Chondrocyte (in vitro differentiated cells): ENCODE measurements at regions not wholly inside any gene's neighbourhood (a gene's known extent, or its start where the extent isn't known, plus 50 kb on each side); places are given as distances from the start of the nearest gene placed in this dataset.
"Not testable (repeated sequence)": the region's sequence is repeated elsewhere in the genome, so short reads cannot be mapped to it uniquely, and the experiment has no call there.

Experiments
- DNase-seq: peaks from one replicate; pipeline ENCODE4 v3.0.0; 2021; ENCODE audit warnings: mixed read lengths, low spot score
- H3K27ac Mint-ChIP-seq: one replicate; pipeline ENCODE4 v1.8.0; 2021; ENCODE audit warnings: mild to moderate bottlenecking, moderate library complexity, mixed read lengths; ENCODE audit not compliant: unreplicated experiment
- H3K27me3 Mint-ChIP-seq: 2 replicates; pipeline ENCODE4 v1.8.0; 2021; ENCODE audit warnings: low read depth, mixed read lengths
- H3K36me3 Mint-ChIP-seq: 2 replicates; pipeline ENCODE4 v1.8.0; 2021; ENCODE audit warnings: low read depth, mixed read lengths
- H3K4me1 Mint-ChIP-seq: 2 replicates; pipeline ENCODE4 v1.8.0; 2021; ENCODE audit warnings: low read depth, mild to moderate bottlenecking, mixed read lengths
- H3K4me3 Mint-ChIP-seq: one replicate; pipeline ENCODE4 v1.8.0; 2021; ENCODE audit warnings: mild to moderate bottlenecking, moderate library complexity, mixed read lengths; ENCODE audit not compliant: unreplicated experiment
- H3K9me3 Mint-ChIP-seq: 2 replicates; pipeline ENCODE4 v1.8.0; 2021; ENCODE audit warnings: low read depth, mixed read lengths
- CTCF ChIP-seq: fragments of 200-600 bp; sonication (generic); IDR thresholded peaks from 2 replicates; pipeline ENCODE4 v1.5.0; 2021; ENCODE audit warnings: antibody characterized with exemption, mild to moderate bottlenecking, moderate library complexity

DNA sequence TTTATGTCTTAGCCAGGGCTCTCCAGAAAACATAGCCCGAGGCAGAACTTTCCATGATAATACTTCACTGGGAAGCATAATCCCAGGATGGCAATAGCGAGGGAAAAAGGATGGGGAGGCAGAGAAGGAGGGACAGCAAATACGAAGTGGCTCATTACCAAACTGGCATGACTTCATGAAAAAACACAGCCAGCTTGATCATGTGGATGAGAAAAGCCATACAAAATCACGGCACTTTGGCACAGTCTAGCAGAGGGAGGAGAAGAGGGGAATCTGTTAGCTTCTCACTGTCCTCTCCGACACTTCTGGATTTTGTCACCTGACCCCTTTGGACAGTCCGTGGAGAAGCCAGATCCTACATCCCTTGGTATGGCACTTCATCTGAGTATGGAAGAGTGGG is 212.5 kb upstream of the GRIK2 start:
- Mint-ChIP-seq H3K27me3 (no peaks in the 10 kb centered on the region), H3K9me3 (no peaks in the 10 kb centered on the region), H3K36me3 (no peaks in the 10 kb centered on the region), H3K4me3 (no peak overlapping the region), H3K4me1 (peaks cover 4% of the 10 kb centered on the region), H3K27ac (no peak overlapping the region)
- no peak for TF ChIP-seq CTCF
- DNase-seq: no peak

- H3K4me3 Mint-ChIP-seq, H3K27ac Mint-ChIP-seq, H3K27me3 Mint-ChIP-seq, H3K4me1 Mint-ChIP-seq, DNase-seq: not testable (repeated sequence)
- peaks cover 12% of the 10 kb centered on the region for H3K36me3 Mint-ChIP-seq
- H3K9me3 Mint-ChIP-seq: peaks cover 18% of the 10 kb centered on the region
These were observed 205.2 kb upstream of the GRIK2 start for GRCh38 chr6:101188285-101188798.

- peaks cover 3% of the 10 kb centered on the region for H3K36me3 Mint-ChIP-seq
- no peak for TF ChIP-seq CTCF
- peaks cover 25% of the 10 kb centered on the region for H3K4me1 Mint-ChIP-seq
- H3K4me3 Mint-ChIP-seq: no peak overlapping the region
- H3K27ac Mint-ChIP-seq: peak overlapping the region; percentile 85
- H3K27me3 Mint-ChIP-seq: no peaks in the 10 kb centered on the region
- peaks cover 7% of the 10 kb centered on the region for H3K9me3 Mint-ChIP-seq
- DNase-seq: no peak
These were observed 197.9 kb upstream of the GRIK2 start for GRCh38 chr6:101195588-101195987.

DNA sequence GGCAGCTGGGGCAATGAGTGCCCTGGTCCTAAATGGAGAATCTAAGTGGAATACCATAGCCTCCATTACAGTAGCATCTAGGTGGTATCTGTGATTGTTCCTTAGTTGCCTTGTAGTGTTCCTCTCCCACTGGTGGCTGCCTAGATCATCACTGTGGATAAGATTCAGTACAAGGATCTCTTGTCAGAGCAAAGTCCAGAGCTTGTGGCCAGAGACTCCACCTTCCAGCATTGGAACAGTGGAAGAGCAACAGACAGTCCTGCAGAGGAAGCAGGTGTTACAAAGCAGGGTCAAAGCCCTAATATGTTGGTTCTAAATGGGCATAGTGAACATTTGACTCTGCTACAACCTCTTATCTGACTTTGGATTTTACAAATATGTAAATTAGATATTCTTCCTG is 194.1 kb upstream of the GRIK2 start:
- no peak for TF ChIP-seq CTCF
- Mint-ChIP-seq H3K4me1 (peaks cover 25% of the 10 kb centered on the region), H3K27ac (no peak overlapping the region)

DNA sequence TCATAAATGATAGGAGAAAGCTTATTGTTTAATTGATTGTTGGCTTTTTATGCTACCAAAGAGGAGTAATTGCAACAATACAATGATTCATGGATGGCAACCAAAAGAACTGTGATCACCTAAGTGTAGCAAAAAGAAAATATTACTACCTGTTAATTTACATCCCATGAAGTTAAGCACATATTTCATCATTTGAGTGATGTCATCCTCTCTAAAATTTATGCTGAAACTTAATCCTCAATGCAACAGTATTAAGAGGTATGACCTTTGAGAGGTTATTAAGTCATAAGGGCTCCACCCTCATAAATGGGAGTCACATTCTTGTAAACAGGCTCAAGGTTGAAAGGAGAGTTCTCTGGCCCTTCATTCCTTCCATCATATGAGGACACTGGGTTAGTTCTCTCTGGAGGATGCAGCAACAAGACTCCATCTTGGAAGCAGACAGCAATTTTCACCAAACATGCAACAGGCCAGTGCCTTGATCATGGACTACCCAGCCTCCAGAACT is 190.6 kb upstream of the GRIK2 start:
- peaks cover 3% of the 10 kb centered on the region for H3K4me1 Mint-ChIP-seq
- H3K36me3 Mint-ChIP-seq: no peaks in the 10 kb centered on the region
- no peak overlapping the region for H3K4me3 Mint-ChIP-seq
- no peak for TF ChIP-seq CTCF
- H3K9me3 Mint-ChIP-seq: peaks cover 6% of the 10 kb centered on the region
- no peaks in the 10 kb centered on the region for H3K27me3 Mint-ChIP-seq
- H3K27ac Mint-ChIP-seq: no peak overlapping the region
- DNase-seq: no peak

More for the DNA sequence above, 194.1 kb upstream of the GRIK2 start:
- H3K4me3 Mint-ChIP-seq: no peak overlapping the region
- no peaks in the 10 kb centered on the region for H3K36me3 Mint-ChIP-seq
- H3K9me3 Mint-ChIP-seq: peaks cover 6% of the 10 kb centered on the region
- no peaks in the 10 kb centered on the region for H3K27me3 Mint-ChIP-seq
- no peak for DNase-seq

GRCh38 chr6:101203664-101204063 is 189.8 kb upstream of the GRIK2 start:
- H3K27ac Mint-ChIP-seq: no peak overlapping the region

More at GRCh38 chr6:101203664-101204063, 189.8 kb upstream of the GRIK2 start:
- no peak for TF ChIP-seq CTCF
- Mint-ChIP-seq H3K4me3 (no peak overlapping the region), H3K9me3 (peaks cover 6% of the 10 kb centered on the region), H3K27me3 (no peaks in the 10 kb centered on the region), H3K4me1 (no peaks in the 10 kb centered on the region), H3K36me3 (no peaks in the 10 kb centered on the region)
- DNase-seq: no peak
